K562 (cell line): ENCODE measurements at regions not wholly inside any gene's neighbourhood (a gene's known extent, or its start where the extent isn't known, plus 50 kb on each side); places are given as distances from the start of the nearest gene placed in this dataset.

Experiments
- POLR2A ChIP-seq: fragments of 450-650 bp; conservative IDR thresholded peaks from 2 replicates; pipeline ENCODE4 v1.6.1; 2016
- SMAD4 ChIP-seq: fragments of 250-450 bp; sonication (Bioruptor Pico); conservative IDR thresholded peaks from 2 replicates; pipeline ENCODE4 v1.8.0; 2021; ENCODE audit warnings: inconsistent platforms, mild to moderate bottlenecking, moderate library complexity
- SNRNP70 ChIP-seq: fragments of 200-400 bp; formaldehyde crosslinking; optimal IDR thresholded peaks from 2 replicates; pipeline ENCODE3; 2017; ENCODE audit warnings: low read depth, low read length
- TF ChIP-seq, protein P1 (sequence below): sonication (generic); formaldehyde crosslinking; IDR thresholded peaks from 2 replicates; pipeline ENCODE4 v1.8.0; 2022; ENCODE audit warnings: mild to moderate bottlenecking, low read depth, missing genetic modification reagents

DNA sequence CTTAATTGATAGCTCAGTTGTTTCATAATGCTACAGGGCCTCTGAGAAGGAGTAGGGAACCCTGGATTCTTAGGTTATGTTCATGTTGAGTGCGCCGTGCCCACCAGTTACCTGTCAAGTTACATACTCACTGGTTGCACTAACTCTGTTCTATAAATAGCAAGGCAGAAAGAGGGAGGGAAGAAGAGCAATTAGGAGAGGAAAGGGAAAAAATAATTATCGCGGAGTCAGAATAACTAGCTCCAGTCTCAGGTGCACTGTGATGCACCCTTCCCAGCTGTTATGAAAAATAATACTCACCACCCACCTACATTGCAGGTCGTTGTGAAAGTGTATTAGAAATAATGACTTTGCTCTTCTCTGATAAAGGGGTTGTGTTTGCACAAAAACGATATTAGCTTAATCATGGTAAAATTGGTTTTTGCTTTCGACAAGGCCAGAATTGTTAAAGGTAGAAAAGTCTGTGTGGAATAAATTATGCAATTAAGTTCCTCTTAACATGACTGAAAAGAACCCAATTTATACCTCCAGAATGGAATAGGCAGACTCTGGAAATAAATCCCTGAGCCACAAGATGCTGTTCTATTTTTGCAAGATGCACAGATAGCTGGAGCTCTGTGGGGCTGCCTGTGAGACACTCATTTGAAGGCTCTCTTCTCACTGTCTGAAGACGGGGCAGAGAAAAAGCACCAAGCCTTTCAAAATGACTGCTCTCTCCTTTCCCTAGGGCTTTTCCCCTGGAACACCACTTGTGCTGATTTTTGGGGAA, 137.6 kb upstream of the PITRM1 start:
- TF ChIP-seq, protein P1, sequence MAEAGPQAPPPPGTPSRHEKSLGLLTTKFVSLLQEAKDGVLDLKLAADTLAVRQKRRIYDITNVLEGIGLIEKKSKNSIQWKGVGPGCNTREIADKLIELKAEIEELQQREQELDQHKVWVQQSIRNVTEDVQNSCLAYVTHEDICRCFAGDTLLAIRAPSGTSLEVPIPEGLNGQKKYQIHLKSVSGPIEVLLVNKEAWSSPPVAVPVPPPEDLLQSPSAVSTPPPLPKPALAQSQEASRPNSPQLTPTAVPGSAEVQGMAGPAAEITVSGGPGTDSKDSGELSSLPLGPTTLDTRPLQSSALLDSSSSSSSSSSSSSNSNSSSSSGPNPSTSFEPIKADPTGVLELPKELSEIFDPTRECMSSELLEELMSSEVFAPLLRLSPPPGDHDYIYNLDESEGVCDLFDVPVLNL (CRISPR knock-in tag): no peak
- TF ChIP-seq POLR2A: no peak
- TF ChIP-seq SNRNP70: no peak
- TF ChIP-seq SMAD4: no peak
